ENCODE measurements at regions not wholly inside any gene's neighbourhood (a gene's known extent, or its start where the extent isn't known, plus 50 kb on each side); places are given as distances from the start of the nearest gene placed in this dataset.

- no peak for TF ChIP-seq CTCF (IDR thresholded peaks at IDR 0.05; ENCODE audit: unreplicated experiment)
- H3K27ac Mint-ChIP-seq: no peak overlapping the region
- no peaks in the 10 kb centered on the region for H3K9me3 Mint-ChIP-seq (ENCODE audit: low read depth)
- no peaks in the 10 kb centered on the region for H3K36me3 Mint-ChIP-seq (ENCODE audit: insufficient read depth)
- H3K27me3 Mint-ChIP-seq: no peaks in the 10 kb centered on the region
- H3K4me1 Mint-ChIP-seq (ENCODE audit: low read depth): no peaks in the 10 kb centered on the region
- H3K4me3 Mint-ChIP-seq (ENCODE audit: low read depth): no peak overlapping the region
- DNase-seq (ENCODE audit: low spot score, unreplicated experiment): no peak
Observed at GRCh38 chr6:72521684-72522083, 100.2 kb upstream of the KCNQ5 start.

- Mint-ChIP-seq H3K9me3 (ENCODE audit: low read depth) (no peaks in the 10 kb centered on the region), H3K4me1 (ENCODE audit: low read depth) (no peaks in the 10 kb centered on the region), H3K27ac (no peak overlapping the region), H3K36me3 (ENCODE audit: insufficient read depth) (no peaks in the 10 kb centered on the region), H3K4me3 (ENCODE audit: low read depth) (no peak overlapping the region), H3K27me3 (no peaks in the 10 kb centered on the region)
- no peak for DNase-seq (ENCODE audit: low spot score, unreplicated experiment)
- TF ChIP-seq CTCF (IDR thresholded peaks at IDR 0.05; ENCODE audit: unreplicated experiment): peak; percentile 50
Observed at GRCh38 chr6:72522735-72523141, 99.1 kb upstream of the KCNQ5 start.

GRCh38 chr6:72524011-72524645 lies 97.7 kb upstream of the KCNQ5 start:
- no peak overlapping the region for H3K27ac Mint-ChIP-seq
- H3K36me3 Mint-ChIP-seq (ENCODE audit: insufficient read depth): no peaks in the 10 kb centered on the region
- H3K4me1 Mint-ChIP-seq (ENCODE audit: low read depth): no peaks in the 10 kb centered on the region
- no peaks in the 10 kb centered on the region for H3K9me3 Mint-ChIP-seq (ENCODE audit: low read depth)
- no peak overlapping the region for H3K4me3 Mint-ChIP-seq (ENCODE audit: low read depth)
- no peaks in the 10 kb centered on the region for H3K27me3 Mint-ChIP-seq
- TF ChIP-seq CTCF (IDR thresholded peaks at IDR 0.05; ENCODE audit: unreplicated experiment): no peak
- no peak for DNase-seq (ENCODE audit: low spot score, unreplicated experiment)

- no peak for DNase-seq (ENCODE audit: low spot score, unreplicated experiment)
- no peaks in the 10 kb centered on the region for H3K9me3 Mint-ChIP-seq (ENCODE audit: low read depth)
- H3K36me3 Mint-ChIP-seq (ENCODE audit: insufficient read depth): no peaks in the 10 kb centered on the region
- no peak for TF ChIP-seq CTCF (IDR thresholded peaks at IDR 0.05; ENCODE audit: unreplicated experiment)
- H3K4me3 Mint-ChIP-seq (ENCODE audit: low read depth): no peak overlapping the region
- H3K4me1 Mint-ChIP-seq (ENCODE audit: low read depth): no peaks in the 10 kb centered on the region
- H3K27me3 Mint-ChIP-seq: no peaks in the 10 kb centered on the region
- H3K27ac Mint-ChIP-seq: no peak overlapping the region
Observed at GRCh38 chr6:72525821-72526510, 95.9 kb upstream of the KCNQ5 start.

- Mint-ChIP-seq H3K4me1 (ENCODE audit: low read depth) (peaks cover 15% of the 10 kb centered on the region), H3K27me3 (no peaks in the 10 kb centered on the region), H3K36me3 (ENCODE audit: insufficient read depth) (no peaks in the 10 kb centered on the region), H3K9me3 (ENCODE audit: low read depth) (no peaks in the 10 kb centered on the region), H3K4me3 (ENCODE audit: low read depth) (no peak overlapping the region), H3K27ac (no peak overlapping the region)
- TF ChIP-seq CTCF (IDR thresholded peaks at IDR 0.05; ENCODE audit: unreplicated experiment): no peak
- DNase-seq (ENCODE audit: low spot score, unreplicated experiment): no peak
Observed at GRCh38 chr6:72530152-72530551, 91.7 kb upstream of the KCNQ5 start.
